Vagina (tissue), 2 donors: ENCODE measurements at regions not wholly inside any gene's neighbourhood (a gene's known extent, or its start where the extent isn't known, plus 50 kb on each side); places are given as distances from the start of the nearest gene placed in this dataset.

Experiments used
- DNase-seq, 2 donors: peaks; one replicate each; pipeline ENCODE4 v3.0.0-alpha.2; 2017; ENCODE audit errors: extremely low spot score in 2 of 2
- H3K27ac ChIP-seq: fragments of 200-600 bp; sonication (generic); one replicate; pipeline ENCODE4 v1.5.1; 2019
- H3K27me3 ChIP-seq: fragments of 200-600 bp; sonication (generic); one replicate; pipeline ENCODE4 v1.5.1; 2019
- H3K36me3 ChIP-seq, 2 donors: fragments of 200-600 bp; sonication (generic); one replicate each; pipeline ENCODE4 v1.5.1; 2017 to 2019
- H3K4me1 ChIP-seq: fragments of 200-600 bp; sonication (generic); one replicate; pipeline ENCODE4 v1.5.1; 2019
- H3K4me3 ChIP-seq, 2 donors: fragments of 200-600 bp; sonication (generic); 1 replicate in 1 of 2; 2 replicates in 1 of 2; pipeline ENCODE4 v1.5.1; 2016 to 2019
- H3K9me3 ChIP-seq: fragments of 200-600 bp; sonication (generic); one replicate; pipeline ENCODE4 v1.5.1; 2019
- CTCF ChIP-seq, 3 experiments: fragments of 450-650 bp in 2 of 3; fragments of 200-600 bp in 1 of 3; sonication (generic) in 1 of 3; IDR thresholded peaks; one replicate each; pipeline ENCODE4 v1.5.1; 2017 to 2019; ENCODE audit warnings: antibody characterized with exemption in 3 of 3, mild to moderate bottlenecking in 2 of 3, moderate library complexity in 2 of 3
- POLR2A ChIP-seq, 2 donors: fragments of 450-650 bp; IDR thresholded peaks; one replicate each; pipeline ENCODE4 v1.6.1; 2017; ENCODE audit warnings: antibody characterized with exemption in 2 of 2, mild to moderate bottlenecking in 2 of 2, moderate library complexity in 2 of 2
- POLR2AphosphoS5 ChIP-seq, 2 donors: sonication (generic); formaldehyde crosslinking; IDR thresholded peaks; one replicate each; pipeline ENCODE4 v1.9.0; 2017; ENCODE audit warnings: antibody characterized with exemption in 2 of 2, mild to moderate bottlenecking in 2 of 2, low read depth in 1 of 2; ENCODE audit not compliant: insufficient read depth in 1 of 2
- intact Hi-C: fragments of 100-400 bp; cut with DNase I; formaldehyde crosslinking; loops from one replicate; pipeline ENCODE4 v1.15.1; 2023

- Histone ChIP-seq H3K36me3 (no peaks in the 10 kb centered on the region), H3K4me3 (peak overlapping the region; percentile 91 to 99), H3K27ac (peak overlapping the region; percentile 95), H3K4me1 (peaks cover 56% of the 10 kb centered on the region), H3K27me3 (no peaks in the 10 kb centered on the region), H3K9me3 (no peaks in the 10 kb centered on the region)
- intact Hi-C loops = no loop called here
- DNase-seq = no peak
- TF ChIP-seq CTCF (IDR thresholded peaks at IDR 0.05) (no peak), POLR2A (IDR thresholded peaks at IDR 0.05) (no peak), POLR2AphosphoS5 (IDR thresholded peaks at IDR 0.05; ENCODE audit: insufficient read depth in 1 of 2, low read depth in 1 of 2) (no peak)
Observed at GRCh38 chr3:48086705-48087104, 70.5 kb upstream of the MAP4 start.

- DNase-seq = no peak
- Histone ChIP-seq H3K27ac (no peak overlapping the region), H3K36me3 (no peaks in the 10 kb centered on the region), H3K9me3 (no peaks in the 10 kb centered on the region), H3K4me1 (peaks cover 64% of the 10 kb centered on the region), H3K27me3 (no peaks in the 10 kb centered on the region), H3K4me3 (no peak overlapping the region)
- intact Hi-C loops = no loop called here
- TF ChIP-seq POLR2A (IDR thresholded peaks at IDR 0.05) (no peak), CTCF (IDR thresholded peaks at IDR 0.05) (no peak), POLR2AphosphoS5 (IDR thresholded peaks at IDR 0.05; ENCODE audit: insufficient read depth in 1 of 2, low read depth in 1 of 2) (no peak)
Observed at GRCh38 chr3:48084929-48085328, 68.7 kb upstream of the MAP4 start.

GRCh38 chr3:48084170-48084569 lies 68.0 kb upstream of the MAP4 start:
- Histone ChIP-seq H3K27ac (no peak overlapping the region), H3K36me3 (no peaks in the 10 kb centered on the region), H3K4me3 (no peak overlapping the region), H3K4me1 (peaks cover 62% of the 10 kb centered on the region), H3K9me3 (no peaks in the 10 kb centered on the region), H3K27me3 (no peaks in the 10 kb centered on the region)
- TF ChIP-seq CTCF (IDR thresholded peaks at IDR 0.05) (no peak), POLR2A (IDR thresholded peaks at IDR 0.05) (no peak), POLR2AphosphoS5 (IDR thresholded peaks at IDR 0.05; ENCODE audit: insufficient read depth in 1 of 2, low read depth in 1 of 2) (no peak)
- intact Hi-C loops = no loop called here
- no peak for DNase-seq

- no peaks in the 10 kb centered on the region for H3K27me3 ChIP-seq
- no peaks in the 10 kb centered on the region for H3K9me3 ChIP-seq
- intact Hi-C loops = no loop called here
- H3K27ac ChIP-seq = no peak overlapping the region
- no peak for DNase-seq
- no peak overlapping the region for H3K4me3 ChIP-seq
- peaks cover 71% of the 10 kb centered on the region for H3K4me1 ChIP-seq
- TF ChIP-seq POLR2AphosphoS5 (IDR thresholded peaks at IDR 0.05; ENCODE audit: insufficient read depth in 1 of 2, low read depth in 1 of 2) (no peak), POLR2A (IDR thresholded peaks at IDR 0.05) (no peak), CTCF (IDR thresholded peaks at IDR 0.05) (no peak)
- H3K36me3 ChIP-seq = no peaks in the 10 kb centered on the region
Observed at GRCh38 chr3:48082580-48083184, 66.5 kb upstream of the MAP4 start.

GRCh38 chr3:48077815-48078214 lies 61.6 kb upstream of the MAP4 start:
- H3K27ac ChIP-seq = no peak overlapping the region
- TF ChIP-seq CTCF (IDR thresholded peaks at IDR 0.05) (no peak), POLR2AphosphoS5 (IDR thresholded peaks at IDR 0.05; ENCODE audit: insufficient read depth in 1 of 2, low read depth in 1 of 2) (no peak), POLR2A (IDR thresholded peaks at IDR 0.05) (no peak)
- peaks cover 39% of the 10 kb centered on the region for H3K4me1 ChIP-seq
- intact Hi-C loops = no loop called here
- no peaks in the 10 kb centered on the region for H3K36me3 ChIP-seq
- no peak for DNase-seq
- H3K4me3 ChIP-seq = no peak overlapping the region
- H3K9me3 ChIP-seq = no peaks in the 10 kb centered on the region
- H3K27me3 ChIP-seq = no peaks in the 10 kb centered on the region
